Endodermal cell (in vitro differentiated cells): ENCODE measurements at regions not wholly inside any gene's neighbourhood (a gene's known extent, or its start where the extent isn't known, plus 50 kb on each side); places are given as distances from the start of the nearest gene placed in this dataset.

Experiments used
- DNase-seq: peaks from one replicate; pipeline ENCODE4 v3.0.0-alpha.2; 2017
- H3K27ac ChIP-seq: 2 replicates; pipeline ENCODE4 v1.5.1; 2013; ENCODE audit warnings: mild to moderate bottlenecking, low read depth, low read length, moderate library complexity
- H3K27me3 ChIP-seq: 2 replicates; pipeline ENCODE4 v1.6.1; 2013; ENCODE audit warnings: mild to moderate bottlenecking, low read length, moderate library complexity; ENCODE audit not compliant: insufficient read depth, control insufficient read depth, poor library complexity, severe bottlenecking
- H3K36me3 ChIP-seq: 2 replicates; pipeline ENCODE4 v1.7.0; 2013; ENCODE audit warnings: mild to moderate bottlenecking, low read length, moderate library complexity; ENCODE audit not compliant: control insufficient read depth, insufficient read depth
- H3K4me1 ChIP-seq: one replicate; pipeline ENCODE4 v1.7.0; 2013; ENCODE audit warnings: low read length; ENCODE audit not compliant: control insufficient read depth, insufficient read depth
- H3K4me3 ChIP-seq: 2 replicates; pipeline ENCODE4 v1.5.1; 2013; ENCODE audit warnings: mild to moderate bottlenecking, low read length, moderate library complexity
- H3K9ac ChIP-seq: 2 replicates; pipeline ENCODE4 v1.6.1; 2013; ENCODE audit warnings: mild to moderate bottlenecking, low read length, moderate library complexity; ENCODE audit not compliant: poor library complexity, severe bottlenecking; ENCODE audit errors: extremely low read depth
- H3K9me3 ChIP-seq: 2 replicates; pipeline ENCODE4 v1.6.1; 2013; ENCODE audit warnings: mild to moderate bottlenecking, low read length, moderate library complexity; ENCODE audit not compliant: control insufficient read depth
- H3K27ac Mint-ChIP-seq: 2 replicates; pipeline ENCODE4 v1.8.0; 2020; ENCODE audit warnings: mixed read lengths
- H3K27me3 Mint-ChIP-seq: 2 replicates; pipeline ENCODE4 v1.8.0; 2021; ENCODE audit warnings: mild to moderate bottlenecking, mixed read lengths; ENCODE audit not compliant: insufficient read depth
- H3K36me3 Mint-ChIP-seq: 2 replicates; pipeline ENCODE4 v1.8.0; 2020; ENCODE audit warnings: low read depth, mixed read lengths
- H3K4me1 Mint-ChIP-seq: 2 replicates; pipeline ENCODE4 v1.8.0; 2020; ENCODE audit warnings: mixed read lengths
- H3K4me3 Mint-ChIP-seq: 2 replicates; pipeline ENCODE4 v1.8.0; 2020; ENCODE audit warnings: mild to moderate bottlenecking, moderate library complexity, mixed read lengths
- H3K9me3 Mint-ChIP-seq: 2 replicates; pipeline ENCODE4 v1.8.0; 2020; ENCODE audit warnings: mild to moderate bottlenecking, mixed read lengths
- WGBS, 2 experiments: methylation state at CpG; one replicate each; pipeline versions ENCODE4 v1.1.5 to v1.1.7; 2013; ENCODE audit warnings: missing lambda C conversion rate in 2 of 2, mixed read lengths in 1 of 2; ENCODE audit not compliant: insufficient coverage in 1 of 2, insufficient read length in 1 of 2; 5-methylcytosine and 5-hydroxymethylcytosine counted together
- TF ChIP-seq, protein P1 (sequence below): fragments of 200-600 bp; sonication (generic); conservative IDR thresholded peaks from 2 replicates; pipeline ENCODE4 v1.5.0; 2021; ENCODE audit warnings: antibody characterized with exemption, mild to moderate bottlenecking

DNA sequence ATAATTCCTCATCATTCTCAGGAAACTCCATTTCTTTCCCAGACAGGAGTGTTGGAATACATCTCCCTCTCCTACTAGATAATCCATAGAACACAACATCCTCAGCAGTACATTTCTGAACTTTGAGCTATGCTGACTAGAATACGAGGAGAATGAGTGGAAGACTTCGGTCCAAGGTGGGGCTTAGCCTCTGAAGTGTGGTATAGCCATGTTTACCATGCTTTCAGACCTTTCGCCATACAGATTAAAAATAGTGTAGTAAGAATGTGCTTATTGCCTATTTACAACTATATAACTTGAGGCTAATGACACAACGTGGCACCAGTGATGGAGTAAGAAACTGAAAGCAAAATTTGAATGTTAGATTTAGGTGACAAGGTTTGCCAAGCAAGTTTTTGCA, 184.5 kb upstream of the KRR1 start:
- Histone ChIP-seq H3K4me3 (no peak overlapping the region), H3K27me3 (no peaks in the 10 kb centered on the region), H3K4me1 (no peaks in the 10 kb centered on the region), H3K9ac (no peak overlapping the region), H3K36me3 (no peaks in the 10 kb centered on the region), H3K9me3 (no peaks in the 10 kb centered on the region), H3K27ac (no peak overlapping the region)
- TF ChIP-seq, protein P1, sequence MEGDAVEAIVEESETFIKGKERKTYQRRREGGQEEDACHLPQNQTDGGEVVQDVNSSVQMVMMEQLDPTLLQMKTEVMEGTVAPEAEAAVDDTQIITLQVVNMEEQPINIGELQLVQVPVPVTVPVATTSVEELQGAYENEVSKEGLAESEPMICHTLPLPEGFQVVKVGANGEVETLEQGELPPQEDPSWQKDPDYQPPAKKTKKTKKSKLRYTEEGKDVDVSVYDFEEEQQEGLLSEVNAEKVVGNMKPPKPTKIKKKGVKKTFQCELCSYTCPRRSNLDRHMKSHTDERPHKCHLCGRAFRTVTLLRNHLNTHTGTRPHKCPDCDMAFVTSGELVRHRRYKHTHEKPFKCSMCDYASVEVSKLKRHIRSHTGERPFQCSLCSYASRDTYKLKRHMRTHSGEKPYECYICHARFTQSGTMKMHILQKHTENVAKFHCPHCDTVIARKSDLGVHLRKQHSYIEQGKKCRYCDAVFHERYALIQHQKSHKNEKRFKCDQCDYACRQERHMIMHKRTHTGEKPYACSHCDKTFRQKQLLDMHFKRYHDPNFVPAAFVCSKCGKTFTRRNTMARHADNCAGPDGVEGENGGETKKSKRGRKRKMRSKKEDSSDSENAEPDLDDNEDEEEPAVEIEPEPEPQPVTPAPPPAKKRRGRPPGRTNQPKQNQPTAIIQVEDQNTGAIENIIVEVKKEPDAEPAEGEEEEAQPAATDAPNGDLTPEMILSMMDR: no peak
- Mint-ChIP-seq H3K27ac (no peak overlapping the region), H3K27me3 (no peaks in the 10 kb centered on the region), H3K4me1 (peaks cover 6% of the 10 kb centered on the region), H3K9me3 (no peaks in the 10 kb centered on the region), H3K4me3 (no peak overlapping the region), H3K36me3 (no peaks in the 10 kb centered on the region)
- WGBS, 2 experiments: 70% methylated on average over 4 of the region's 4 CpGs; no CpG with 5 or more reads in 1 of the 2 experiments
- no peak for DNase-seq

DNA sequence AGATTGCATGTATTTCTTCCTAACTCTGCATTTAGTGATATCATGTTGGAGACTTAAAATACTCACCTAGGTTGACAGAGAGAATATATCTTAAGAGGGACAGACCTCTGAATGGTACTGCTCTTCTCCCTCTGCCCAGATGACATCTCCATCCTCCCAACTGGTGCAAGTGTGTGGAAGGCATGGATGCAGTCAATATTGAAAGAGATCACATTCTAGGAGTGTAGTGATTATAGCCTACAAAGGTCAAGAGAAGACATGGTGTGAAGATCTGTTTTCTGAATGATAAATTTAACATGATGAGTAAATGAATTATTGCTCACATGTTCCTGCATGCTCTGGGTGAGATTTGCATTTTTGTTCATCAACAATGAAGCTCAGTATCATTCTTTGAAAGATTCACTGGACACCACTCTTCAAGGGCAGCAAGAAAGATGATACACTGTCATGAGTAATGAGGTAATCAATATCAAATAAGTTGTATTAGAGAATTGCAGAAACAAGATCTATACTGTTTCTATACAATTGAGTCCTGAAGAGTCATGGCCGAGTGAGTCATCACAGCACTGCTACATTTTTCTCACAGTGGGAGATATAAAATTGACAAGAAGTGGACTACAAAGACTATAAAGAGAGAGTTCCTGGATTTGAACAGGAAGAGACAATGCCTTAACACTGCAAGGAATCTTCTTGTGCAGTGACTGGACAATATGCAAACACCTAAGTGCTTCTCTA, 183.3 kb upstream of the KRR1 start:
- Histone ChIP-seq H3K4me3 (no peak overlapping the region), H3K27ac (no peak overlapping the region), H3K36me3 (no peaks in the 10 kb centered on the region), H3K27me3 (no peaks in the 10 kb centered on the region), H3K9me3 (no peaks in the 10 kb centered on the region), H3K4me1 (no peaks in the 10 kb centered on the region), H3K9ac (no peak overlapping the region)
- WGBS, 2 experiments: 80 to 94% methylated on average over 1 of the region's 1 CpG
- Mint-ChIP-seq H3K27ac (no peak overlapping the region), H3K9me3 (no peaks in the 10 kb centered on the region), H3K36me3 (no peaks in the 10 kb centered on the region), H3K4me3 (no peak overlapping the region), H3K27me3 (no peaks in the 10 kb centered on the region), H3K4me1 (peaks cover 1% of the 10 kb centered on the region)
- DNase-seq: no peak
- TF ChIP-seq, protein P1: no peak

DNA sequence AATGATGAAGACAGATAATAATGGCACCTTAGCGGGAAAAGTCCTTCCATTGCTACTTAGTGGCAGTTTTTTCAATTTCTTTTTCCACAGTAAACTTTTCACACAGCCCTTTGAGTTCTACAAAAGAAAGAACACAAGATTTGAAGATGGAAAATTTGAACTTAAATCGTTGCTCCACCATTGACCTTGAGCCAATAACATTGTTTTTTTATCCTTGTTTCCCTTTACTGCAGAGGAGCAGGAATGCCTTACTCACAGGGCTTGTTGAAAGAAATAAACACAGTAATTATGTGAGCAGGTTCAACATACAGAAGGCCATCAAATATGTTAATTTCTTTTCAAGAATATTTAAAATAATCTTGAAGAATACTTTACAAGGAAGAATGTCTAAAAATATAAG, 181.5 kb upstream of the KRR1 start:
- Histone ChIP-seq H3K36me3 (no peaks in the 10 kb centered on the region), H3K27ac (no peak overlapping the region), H3K4me1 (no peaks in the 10 kb centered on the region), H3K9ac (no peak overlapping the region), H3K4me3 (no peak overlapping the region), H3K27me3 (no peaks in the 10 kb centered on the region), H3K9me3 (no peaks in the 10 kb centered on the region)
- no peaks in the 10 kb centered on the region for H3K9me3 Mint-ChIP-seq
- WGBS, 2 experiments: 40 to 83% methylated on average over 1 to 2 of the region's 2 CpGs
- no peak overlapping the region for H3K4me3 Mint-ChIP-seq
- no peaks in the 10 kb centered on the region for H3K27me3 Mint-ChIP-seq
- H3K36me3 Mint-ChIP-seq: no peaks in the 10 kb centered on the region
- TF ChIP-seq, protein P1: no peak
- no peak for DNase-seq
- no peaks in the 10 kb centered on the region for H3K4me1 Mint-ChIP-seq
- H3K27ac Mint-ChIP-seq: no peak overlapping the region
